GM20431 (cell line): ENCODE measurements at regions not wholly inside any gene's neighbourhood (a gene's known extent, or its start where the extent isn't known, plus 50 kb on each side); places are given as distances from the start of the nearest gene placed in this dataset.

ENCODE experiments used
- in situ Hi-C: fragments of 300-500 bp; cut with MseI, MboI; formaldehyde crosslinking; loops from one replicate; pipeline ENCODE4 v1.15.0; 2020; ENCODE audit warnings: low sequenced_read_pairs; ENCODE audit not compliant: unreplicated experiment

DNA sequence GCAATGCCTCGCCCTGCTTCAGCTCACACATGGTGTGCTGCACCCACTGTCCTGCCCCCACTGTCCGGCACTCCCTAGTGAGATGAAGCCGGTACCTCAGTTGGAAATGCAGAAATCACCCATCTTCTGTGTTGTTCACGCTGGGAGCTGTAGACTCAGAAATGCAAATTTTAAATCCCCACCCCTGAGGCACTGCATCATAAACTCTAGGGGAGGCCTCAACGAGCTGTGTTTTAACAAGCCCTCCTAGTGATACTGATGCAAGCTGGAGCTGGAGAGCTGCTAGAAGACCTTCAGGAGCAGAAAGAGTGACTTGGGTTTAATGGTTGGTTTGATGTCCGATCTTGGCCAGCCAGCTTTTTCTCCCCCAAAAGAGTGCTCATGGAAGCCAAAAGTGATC is 146.0 kb upstream of the MAST4 start:
- in situ Hi-C loops = no loop called here

DNA sequence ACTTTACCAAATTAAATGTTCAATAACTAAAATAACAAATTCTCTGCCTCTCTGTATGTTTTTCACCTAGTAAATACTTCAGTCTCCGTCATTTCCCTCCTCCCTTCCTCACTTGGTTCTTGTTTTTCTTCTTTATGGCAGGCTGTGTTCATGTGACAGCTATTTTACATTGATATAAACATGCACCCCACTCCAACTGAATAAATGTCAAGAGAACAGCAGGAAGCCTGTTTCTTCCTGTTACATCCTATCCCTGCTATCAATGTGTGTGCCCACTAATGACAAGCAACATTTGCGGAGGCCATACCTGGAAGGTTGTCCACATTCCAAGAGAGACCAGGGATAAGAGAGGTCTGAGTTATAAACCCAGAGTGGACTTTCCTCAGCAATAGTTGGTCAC is 145.2 kb upstream of the MAST4 start:
- in situ Hi-C loops = no loop called here

- in situ Hi-C loops = no loop called here
Observed at GRCh38 chr5:66452109-66452508, 144.1 kb upstream of the MAST4 start.

DNA sequence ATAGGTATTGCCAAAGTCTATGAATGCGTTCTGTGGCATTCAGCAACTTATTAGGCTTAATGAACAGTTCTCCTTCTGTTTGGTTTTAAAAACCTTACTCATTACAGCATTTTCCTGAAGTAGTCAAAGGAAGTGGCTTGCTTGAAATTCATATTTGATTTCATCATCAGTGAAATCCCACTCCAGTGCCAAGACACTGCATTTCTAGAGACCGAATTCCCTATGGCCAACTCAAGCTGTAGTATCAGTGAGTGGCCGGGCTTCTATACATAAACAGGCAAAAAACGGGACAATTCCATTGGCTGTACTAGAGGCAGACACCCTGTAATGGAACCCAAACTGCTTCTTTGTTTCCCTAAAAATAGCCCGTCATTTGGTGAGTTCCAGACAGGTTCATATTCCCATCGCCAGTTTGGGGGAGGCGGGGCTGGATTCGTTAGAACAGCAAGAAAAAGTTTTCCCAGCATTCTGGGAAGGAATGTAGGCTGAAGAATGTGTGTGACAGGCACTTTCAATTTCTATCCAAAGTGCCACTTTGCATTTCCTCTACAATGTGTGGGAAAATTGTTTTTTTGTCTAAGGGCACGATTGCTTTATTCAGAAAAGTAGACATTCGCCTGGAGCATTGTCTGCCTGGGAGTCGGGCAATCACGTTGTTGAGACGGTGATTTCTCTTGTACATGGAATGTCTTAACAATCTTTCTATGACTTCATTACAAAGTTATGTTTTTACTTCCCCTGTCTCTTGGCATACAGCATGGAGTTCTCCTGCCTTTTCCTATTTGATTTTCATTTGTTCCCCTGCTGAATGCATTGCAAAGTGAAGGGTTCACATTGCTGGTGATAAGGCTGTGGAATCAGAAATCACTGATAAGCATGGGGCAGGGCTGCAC is 141.8 kb upstream of the MAST4 start:
- in situ Hi-C loops = no loop called here

- in situ Hi-C loops = no loop called here
Observed at GRCh38 chr5:66459728-66460127, 136.5 kb upstream of the MAST4 start.

- in situ Hi-C loops = no loop called here
Observed at GRCh38 chr5:66467564-66467963, 128.6 kb upstream of the MAST4 start.

DNA sequence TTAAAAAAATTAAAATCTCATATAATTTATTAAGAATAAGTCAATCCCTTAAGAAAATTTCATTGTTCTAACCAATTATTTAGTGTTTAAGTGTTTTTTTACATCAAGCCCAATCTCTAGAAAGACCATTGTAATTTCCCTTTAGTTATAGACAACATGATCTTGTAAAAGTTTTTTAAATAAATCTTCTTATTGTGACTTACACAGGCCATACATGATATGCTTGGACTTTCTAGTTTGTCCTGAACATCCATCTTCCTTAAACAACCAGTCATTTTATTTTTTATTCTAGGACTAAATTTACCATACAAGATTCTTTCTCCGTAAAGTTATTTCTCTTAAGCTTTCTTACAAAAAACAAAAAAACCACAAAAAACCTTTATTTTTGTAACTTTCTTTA is 126.5 kb upstream of the MAST4 start:
- in situ Hi-C loops = no loop called here

- in situ Hi-C loops = no loop called here
Observed at GRCh38 chr5:66472010-66472409, 124.2 kb upstream of the MAST4 start.

GRCh38 chr5:66475731-66476130 is 120.5 kb upstream of the MAST4 start:
- in situ Hi-C loops = no loop called here

GRCh38 chr5:66477596-66477995 is 118.6 kb upstream of the MAST4 start:
- in situ Hi-C loops = no loop called here

DNA sequence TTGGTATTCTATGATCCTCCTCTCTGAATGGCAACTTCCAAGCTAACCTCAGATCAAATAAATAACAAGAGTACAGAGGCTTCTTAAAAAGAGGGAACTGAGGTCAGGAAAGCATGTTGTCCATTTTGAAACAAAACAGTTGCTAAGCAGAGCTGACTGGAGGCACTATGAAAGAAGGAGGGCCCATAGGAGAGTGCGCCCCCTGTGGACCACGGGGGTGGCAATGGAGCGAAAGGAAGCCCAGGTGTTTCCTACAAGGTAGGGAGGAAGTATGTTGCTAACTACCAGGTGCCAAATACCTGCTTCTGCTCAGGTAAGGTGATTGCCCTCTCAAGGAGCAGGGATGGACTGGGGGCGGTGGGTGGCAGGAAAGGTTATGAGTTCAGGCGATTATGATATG is 101.8 kb upstream of the MAST4 start:
- in situ Hi-C loops = no loop called here

DNA sequence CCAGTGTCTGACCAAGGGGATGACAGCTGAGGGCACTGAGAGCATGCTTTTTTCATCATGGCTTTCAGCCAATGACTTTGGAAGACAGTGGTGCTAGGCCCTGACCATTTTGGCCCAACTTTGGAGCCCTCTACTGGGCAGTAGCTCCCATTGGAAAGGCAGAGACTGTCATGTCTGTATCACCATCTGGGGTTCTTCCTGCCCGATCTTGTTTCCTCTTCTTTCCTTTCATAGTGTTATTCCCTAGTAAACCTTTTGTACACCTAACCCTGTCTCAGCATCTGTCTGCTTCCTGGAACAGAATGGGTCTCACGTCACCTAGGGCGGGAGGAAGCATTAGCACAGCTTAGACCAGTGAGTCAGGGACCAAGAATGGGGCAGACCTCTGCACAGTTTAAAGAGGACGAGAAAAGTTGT is 97.4 kb upstream of the MAST4 start:
- in situ Hi-C loops = no loop called here

GRCh38 chr5:66503203-66503789 is 92.9 kb upstream of the MAST4 start:
- in situ Hi-C loops = no loop called here

DNA sequence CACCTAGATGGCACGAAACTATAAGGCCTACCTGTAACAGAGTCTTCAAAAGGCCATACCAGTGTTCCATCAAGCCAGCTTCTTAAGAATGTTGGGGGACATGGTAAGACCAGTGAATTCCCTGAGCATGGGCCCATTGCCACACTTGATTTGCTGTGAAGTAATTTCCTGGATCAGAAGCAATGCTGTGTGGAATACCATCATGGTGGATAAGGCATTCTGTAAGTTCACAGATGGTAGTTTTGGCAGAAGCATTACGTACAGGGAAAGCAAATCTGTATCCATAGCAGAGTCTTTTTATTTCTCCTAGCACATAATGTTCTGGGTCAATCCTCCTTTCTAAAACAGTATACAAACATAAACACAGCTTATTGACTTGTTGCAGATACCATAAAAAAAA is 89.1 kb upstream of the MAST4 start:
- in situ Hi-C loops = no loop called here

GRCh38 chr5:66511491-66511890 is 84.7 kb upstream of the MAST4 start:
- in situ Hi-C loops = no loop called here

DNA sequence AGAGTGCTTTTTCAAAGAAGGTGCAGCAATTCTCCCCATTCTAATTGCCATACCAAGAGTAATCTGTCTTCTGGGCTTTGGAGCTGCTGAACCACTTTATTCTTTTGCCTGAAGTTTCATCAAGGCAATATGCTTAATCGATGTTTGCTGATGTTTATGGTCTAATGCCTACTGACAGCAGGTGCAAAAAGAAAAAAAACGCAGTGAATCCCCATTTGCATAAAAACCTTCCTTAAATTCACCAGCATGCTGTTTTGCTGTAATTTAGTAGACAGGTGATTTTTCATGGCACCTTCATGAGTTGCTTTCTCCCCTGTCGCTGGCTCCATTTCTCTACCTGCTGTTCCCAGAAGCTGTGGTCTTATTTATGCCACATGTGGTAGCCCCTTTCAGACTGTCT is 83.1 kb upstream of the MAST4 start:
- in situ Hi-C loops = no loop called here

- in situ Hi-C loops = no loop called here
Observed at GRCh38 chr5:66515209-66515608, 81.0 kb upstream of the MAST4 start.

DNA sequence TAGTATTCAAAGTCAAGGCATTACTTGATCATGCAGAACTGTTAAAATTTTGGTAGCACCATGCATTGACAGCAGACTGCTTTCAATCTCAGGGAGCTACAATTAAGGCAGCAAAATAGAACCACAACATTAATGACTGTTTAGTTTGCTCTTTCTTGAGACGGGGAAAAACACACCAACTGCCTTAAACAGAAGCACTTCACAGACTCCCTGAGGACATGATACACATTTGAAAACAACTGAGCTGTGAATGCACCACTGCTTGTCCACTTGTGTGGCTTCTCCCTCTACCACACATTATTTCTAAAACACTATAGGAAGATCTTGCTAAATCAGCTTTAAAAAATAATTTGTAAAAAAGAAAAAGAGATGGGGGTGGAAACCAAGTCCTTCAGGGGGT is 79.6 kb upstream of the MAST4 start:
- in situ Hi-C loops = no loop called here

DNA sequence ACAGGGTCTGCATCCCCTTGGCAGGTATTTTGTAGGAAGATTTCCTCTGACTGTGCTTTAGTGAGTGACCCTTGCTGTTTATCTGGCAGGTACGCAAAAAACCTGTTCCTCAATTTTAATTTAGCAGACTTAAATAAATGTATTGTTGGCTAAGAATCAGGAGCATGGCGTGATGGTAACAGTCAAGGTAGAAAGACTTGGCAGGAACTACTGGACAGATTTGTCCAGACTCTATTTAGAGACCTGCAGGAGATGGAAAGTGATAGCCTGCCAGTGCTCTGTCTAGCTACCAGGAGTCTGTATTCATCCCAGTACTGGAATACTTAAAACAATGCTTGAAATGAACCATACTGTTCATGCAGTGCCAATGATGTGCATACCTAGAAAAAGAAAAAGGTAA is 78.8 kb upstream of the MAST4 start:
- in situ Hi-C loops = no loop called here

GRCh38 chr5:66518052-66518451 is 78.1 kb upstream of the MAST4 start:
- in situ Hi-C loops = no loop called here

DNA sequence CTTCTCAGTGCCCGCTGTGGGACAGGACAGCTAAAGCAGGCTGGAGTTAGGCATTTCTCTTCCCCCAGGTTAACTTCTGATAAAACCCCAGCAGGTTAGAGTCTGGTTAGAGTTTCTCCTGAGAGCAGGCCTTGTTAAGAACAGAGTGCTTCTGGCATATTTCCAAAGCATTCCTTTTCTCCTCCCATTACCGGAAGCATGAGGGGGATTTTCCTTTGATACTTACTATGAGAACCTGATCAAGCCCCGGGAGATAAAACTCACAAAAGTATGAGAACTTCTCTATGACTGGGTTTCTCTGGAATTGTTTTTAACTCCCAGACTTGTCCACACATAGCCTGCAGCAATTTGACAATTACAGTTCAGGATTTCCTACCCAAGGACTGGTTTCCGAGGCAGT is 77.4 kb upstream of the MAST4 start:
- in situ Hi-C loops = no loop called here

DNA sequence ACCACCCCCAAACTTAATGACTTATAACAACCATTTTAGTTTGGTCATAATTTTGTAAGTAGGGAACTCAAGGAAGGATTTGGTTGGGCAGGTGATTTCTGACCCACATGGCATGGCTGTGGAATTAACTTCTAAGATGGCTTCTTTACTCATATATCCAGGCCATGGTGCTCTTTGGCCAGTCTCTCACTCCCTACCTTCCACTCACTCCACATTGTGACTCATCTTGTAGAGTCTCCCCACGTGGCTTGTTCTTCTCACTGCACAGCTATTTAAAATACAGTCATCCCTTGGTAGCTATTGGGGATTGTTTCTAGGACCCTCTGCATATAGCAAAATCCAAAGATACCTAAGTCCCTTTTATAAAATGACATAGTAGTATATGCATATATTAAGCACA is 76.6 kb upstream of the MAST4 start:
- in situ Hi-C loops = no loop called here
